ENCODE measurements at regions not wholly inside any gene's neighbourhood (a gene's known extent, or its start where the extent isn't known, plus 50 kb on each side); places are given as distances from the start of the nearest gene placed in this dataset.

GRCh38 chr2:6080932-6081753, 389.0 kb downstream of the SOX11 start:
- TF ChIP-seq CTCF (IDR thresholded peaks at IDR 0.05; ENCODE audit: insufficient read depth, low read length, missing control alignments): no peak
- POLR2A ChIA-PET: no interaction called here
- CTCF ChIA-PET: no interaction called here
- no peak overlapping the region for H3K4me3 ChIP-seq (ENCODE audit: low read depth, low read length)
- no peak for DNase-seq (ENCODE audit: low read depth, low spot score)

GRCh38 chr2:6081955-6082624, 389.9 kb downstream of the SOX11 start:
- no peak for DNase-seq (ENCODE audit: low read depth, low spot score)
- ChIA-PET CTCF (no interaction called here), POLR2A (no interaction called here)
- TF ChIP-seq CTCF (IDR thresholded peaks at IDR 0.05; ENCODE audit: insufficient read depth, low read length, missing control alignments): no peak
- H3K4me3 ChIP-seq (ENCODE audit: low read depth, low read length): no peak overlapping the region

- ChIA-PET CTCF (no interaction called here), POLR2A (no interaction called here)
- no peak for TF ChIP-seq CTCF (IDR thresholded peaks at IDR 0.05; ENCODE audit: insufficient read depth, low read length, missing control alignments)
- no peak for DNase-seq (ENCODE audit: low read depth, low spot score)
- H3K4me3 ChIP-seq (ENCODE audit: low read depth, low read length): no peak overlapping the region
Measured at GRCh38 chr2:6082625-6083018, 390.4 kb downstream of the SOX11 start.

- DNase-seq (ENCODE audit: low read depth, low spot score): no peak
- H3K4me3 ChIP-seq (ENCODE audit: low read depth, low read length): no peak overlapping the region
- TF ChIP-seq CTCF (IDR thresholded peaks at IDR 0.05; ENCODE audit: insufficient read depth, low read length, missing control alignments): no peak
- POLR2A ChIA-PET: no interaction called here
- CTCF ChIA-PET: no interaction called here
Measured at GRCh38 chr2:6083136-6083535, 391.0 kb downstream of the SOX11 start.

- CTCF ChIA-PET: no interaction called here
- no peak overlapping the region for H3K4me3 ChIP-seq (ENCODE audit: low read depth, low read length)
- TF ChIP-seq CTCF (IDR thresholded peaks at IDR 0.05; ENCODE audit: insufficient read depth, low read length, missing control alignments): no peak
- POLR2A ChIA-PET: no interaction called here
- no peak for DNase-seq (ENCODE audit: low read depth, low spot score)
Measured at GRCh38 chr2:6089474-6089873, 397.3 kb downstream of the SOX11 start.

DNA sequence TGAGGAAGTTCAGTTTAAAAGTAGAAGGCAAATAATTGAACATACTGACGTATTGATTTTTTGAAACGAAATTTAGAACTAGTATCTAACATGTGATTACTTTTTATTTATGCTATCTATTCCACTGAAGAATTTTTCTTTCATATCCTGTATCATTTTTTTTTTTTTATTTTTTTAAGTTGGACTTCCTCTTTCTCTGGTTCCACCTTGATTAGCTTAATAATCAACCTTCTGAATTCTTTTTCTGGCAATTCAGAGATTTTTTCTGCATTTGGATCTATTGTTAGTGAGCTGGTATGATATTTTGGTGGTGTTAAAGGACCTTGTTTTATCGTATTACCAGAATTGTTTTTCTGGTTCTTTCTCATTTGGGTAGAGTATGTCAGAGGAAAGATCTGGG, 411.2 kb downstream of the SOX11 start:
- no peak overlapping the region for H3K4me3 ChIP-seq (ENCODE audit: low read depth, low read length)
- DNase-seq (ENCODE audit: low read depth, low spot score): no peak
- ChIA-PET POLR2A (no interaction called here), CTCF (no interaction called here)
- TF ChIP-seq CTCF (IDR thresholded peaks at IDR 0.05; ENCODE audit: insufficient read depth, low read length, missing control alignments): no peak
